ENCODE measurements at regions not wholly inside any gene's neighbourhood (a gene's known extent, or its start where the extent isn't known, plus 50 kb on each side); places are given as distances from the start of the nearest gene placed in this dataset.

DNA sequence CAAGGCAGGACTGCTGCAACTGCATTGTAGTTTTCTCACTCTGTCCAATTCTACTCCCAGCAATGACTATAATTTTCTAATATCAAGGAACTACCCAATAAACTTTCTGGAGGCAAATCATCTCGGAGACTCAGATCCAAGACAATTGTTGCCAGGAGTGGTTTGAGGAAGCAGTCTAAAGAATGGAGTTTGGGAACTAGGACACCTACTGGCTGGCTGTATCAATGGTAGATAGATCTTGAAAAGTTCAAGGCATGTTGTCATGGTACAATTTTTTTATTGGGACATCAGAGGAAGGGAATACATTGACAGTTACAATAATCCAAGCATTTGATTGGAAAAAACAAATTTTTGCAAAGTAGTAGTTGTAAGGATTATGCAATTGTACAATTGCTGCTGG lies 648.3 kb upstream of the SLITRK6 start:
- no peaks in the 10 kb centered on the region for H3K27me3 ChIP-seq (replicated peaks; ENCODE audit: insufficient read depth)
- no peak overlapping the region for H3K4me3 ChIP-seq
- H3K9me3 ChIP-seq: no peaks in the 10 kb centered on the region
- no peaks in the 10 kb centered on the region for H3K4me1 ChIP-seq (replicated peaks)
- no peak for TF ChIP-seq POLR2A (IDR thresholded peaks at IDR 0.05)
- TF ChIP-seq, protein P1, sequence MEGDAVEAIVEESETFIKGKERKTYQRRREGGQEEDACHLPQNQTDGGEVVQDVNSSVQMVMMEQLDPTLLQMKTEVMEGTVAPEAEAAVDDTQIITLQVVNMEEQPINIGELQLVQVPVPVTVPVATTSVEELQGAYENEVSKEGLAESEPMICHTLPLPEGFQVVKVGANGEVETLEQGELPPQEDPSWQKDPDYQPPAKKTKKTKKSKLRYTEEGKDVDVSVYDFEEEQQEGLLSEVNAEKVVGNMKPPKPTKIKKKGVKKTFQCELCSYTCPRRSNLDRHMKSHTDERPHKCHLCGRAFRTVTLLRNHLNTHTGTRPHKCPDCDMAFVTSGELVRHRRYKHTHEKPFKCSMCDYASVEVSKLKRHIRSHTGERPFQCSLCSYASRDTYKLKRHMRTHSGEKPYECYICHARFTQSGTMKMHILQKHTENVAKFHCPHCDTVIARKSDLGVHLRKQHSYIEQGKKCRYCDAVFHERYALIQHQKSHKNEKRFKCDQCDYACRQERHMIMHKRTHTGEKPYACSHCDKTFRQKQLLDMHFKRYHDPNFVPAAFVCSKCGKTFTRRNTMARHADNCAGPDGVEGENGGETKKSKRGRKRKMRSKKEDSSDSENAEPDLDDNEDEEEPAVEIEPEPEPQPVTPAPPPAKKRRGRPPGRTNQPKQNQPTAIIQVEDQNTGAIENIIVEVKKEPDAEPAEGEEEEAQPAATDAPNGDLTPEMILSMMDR (IDR thresholded peaks at IDR 0.05): no peak
- no peak for TF ChIP-seq POLR2AphosphoS5 (IDR thresholded peaks at IDR 0.05)
- intact Hi-C loops (cut with DNase I): no loop called here
- no peak overlapping the region for H3K27ac ChIP-seq
- H3K36me3 ChIP-seq: no peaks in the 10 kb centered on the region
- DNase-seq (ENCODE audit: low spot score): no peak
- WGBS: 64% methylated on average over 1 of the region's 1 CpG

DNA sequence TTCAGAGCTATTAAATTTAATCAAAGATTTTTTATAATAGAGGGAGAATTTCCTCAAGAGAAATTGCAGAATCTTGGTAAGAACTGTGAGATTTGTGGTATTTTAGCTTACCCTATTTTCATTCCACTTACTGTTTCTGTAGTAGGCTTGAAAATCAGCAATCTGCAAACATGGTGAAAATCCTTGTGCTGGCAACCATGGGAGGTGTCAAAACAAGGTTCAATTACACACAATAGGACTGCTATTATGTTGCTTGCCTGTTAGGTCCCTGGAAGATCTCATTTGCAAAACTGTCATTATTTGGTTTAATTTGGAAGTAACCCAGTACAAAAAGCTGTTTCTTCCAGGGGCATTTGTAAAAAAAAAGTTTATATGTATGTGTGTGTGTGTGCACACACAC lies 662.8 kb upstream of the SLITRK6 start:
- H3K36me3 ChIP-seq: no peaks in the 10 kb centered on the region
- TF ChIP-seq POLR2A (IDR thresholded peaks at IDR 0.05): no peak
- TF ChIP-seq POLR2AphosphoS5 (IDR thresholded peaks at IDR 0.05): no peak
- TF ChIP-seq, protein P1 (IDR thresholded peaks at IDR 0.05): no peak
- intact Hi-C loops (cut with DNase I): no loop called here
- no peaks in the 10 kb centered on the region for H3K4me1 ChIP-seq (replicated peaks)
- H3K4me3 ChIP-seq: no peak overlapping the region
- no peaks in the 10 kb centered on the region for H3K27me3 ChIP-seq (replicated peaks; ENCODE audit: insufficient read depth)
- no peak overlapping the region for H3K27ac ChIP-seq
- DNase-seq (ENCODE audit: low spot score): no peak
- no peaks in the 10 kb centered on the region for H3K9me3 ChIP-seq

GRCh38 chr13:86464193-86464592 lies 665.0 kb upstream of the SLITRK6 start:
- Histone ChIP-seq H3K27me3 (replicated peaks; ENCODE audit: insufficient read depth) (no peaks in the 10 kb centered on the region), H3K36me3 (no peaks in the 10 kb centered on the region), H3K4me1 (replicated peaks) (no peaks in the 10 kb centered on the region), H3K9me3 (no peaks in the 10 kb centered on the region), H3K27ac (no peak overlapping the region), H3K4me3 (no peak overlapping the region)
- DNase-seq (ENCODE audit: low spot score): no peak
- WGBS: 27% methylated on average over 3 of the region's 3 CpGs
- TF ChIP-seq, protein P1 (IDR thresholded peaks at IDR 0.05): no peak
- no peak for TF ChIP-seq POLR2AphosphoS5 (IDR thresholded peaks at IDR 0.05)
- TF ChIP-seq POLR2A (IDR thresholded peaks at IDR 0.05): no peak
- intact Hi-C loops (cut with DNase I): no loop called here

GRCh38 chr13:86474971-86475370 lies 675.8 kb upstream of the SLITRK6 start:
- H3K27me3 ChIP-seq (replicated peaks; ENCODE audit: insufficient read depth): no peaks in the 10 kb centered on the region
- TF ChIP-seq POLR2A (IDR thresholded peaks at IDR 0.05) (no peak), POLR2AphosphoS5 (IDR thresholded peaks at IDR 0.05) (no peak)
- TF ChIP-seq, protein P1 (IDR thresholded peaks at IDR 0.05): no peak
- no peak overlapping the region for H3K4me3 ChIP-seq
- no peak for DNase-seq (ENCODE audit: low spot score)
- WGBS: 84% methylated on average over 1 of the region's 1 CpG
- H3K36me3 ChIP-seq: no peaks in the 10 kb centered on the region
- no peaks in the 10 kb centered on the region for H3K9me3 ChIP-seq
- H3K4me1 ChIP-seq (replicated peaks): no peaks in the 10 kb centered on the region
- intact Hi-C loops (cut with DNase I): no loop called here
- no peak overlapping the region for H3K27ac ChIP-seq

GRCh38 chr13:86476656-86477055 lies 677.4 kb upstream of the SLITRK6 start:
- WGBS: 85% methylated on average over 5 of the region's 5 CpGs
- H3K9me3 ChIP-seq: no peaks in the 10 kb centered on the region

More at GRCh38 chr13:86476656-86477055, 677.4 kb upstream of the SLITRK6 start:
- no peaks in the 10 kb centered on the region for H3K4me1 ChIP-seq (replicated peaks)
- no peaks in the 10 kb centered on the region for H3K36me3 ChIP-seq
- H3K27ac ChIP-seq: no peak overlapping the region
- H3K4me3 ChIP-seq: no peak overlapping the region
- H3K27me3 ChIP-seq (replicated peaks; ENCODE audit: insufficient read depth): no peaks in the 10 kb centered on the region
- TF ChIP-seq POLR2AphosphoS5 (IDR thresholded peaks at IDR 0.05) (no peak), POLR2A (IDR thresholded peaks at IDR 0.05) (no peak)
- TF ChIP-seq, protein P1 (IDR thresholded peaks at IDR 0.05): no peak
- intact Hi-C loops (cut with DNase I): no loop called here
- no peak for DNase-seq (ENCODE audit: low spot score)
